Stomach (tissue), 4 donors: ENCODE measurements at regions not wholly inside any gene's neighbourhood (a gene's known extent, or its start where the extent isn't known, plus 50 kb on each side); places are given as distances from the start of the nearest gene placed in this dataset.

Experiments used
- POLR2A ChIP-seq, 4 donors: fragments of 450-650 bp; IDR thresholded peaks; one replicate each; pipeline ENCODE4 v1.6.1; 2016; ENCODE audit warnings: antibody characterized with exemption in 4 of 4, control low read depth in 2 of 4, mild to moderate bottlenecking in 1 of 4, moderate library complexity in 1 of 4
- TF ChIP-seq, protein P1 (sequence below), 7 experiments: fragments of 450-650 bp in 4 of 7; fragments of 200-600 bp in 3 of 7; sonication (generic) in 3 of 7; IDR thresholded peaks; one replicate each; pipeline ENCODE4 v1.5.1; 2016 to 2019; ENCODE audit warnings: antibody characterized with exemption in 7 of 7, control low read depth in 2 of 7, mild to moderate bottlenecking in 1 of 7

DNA sequence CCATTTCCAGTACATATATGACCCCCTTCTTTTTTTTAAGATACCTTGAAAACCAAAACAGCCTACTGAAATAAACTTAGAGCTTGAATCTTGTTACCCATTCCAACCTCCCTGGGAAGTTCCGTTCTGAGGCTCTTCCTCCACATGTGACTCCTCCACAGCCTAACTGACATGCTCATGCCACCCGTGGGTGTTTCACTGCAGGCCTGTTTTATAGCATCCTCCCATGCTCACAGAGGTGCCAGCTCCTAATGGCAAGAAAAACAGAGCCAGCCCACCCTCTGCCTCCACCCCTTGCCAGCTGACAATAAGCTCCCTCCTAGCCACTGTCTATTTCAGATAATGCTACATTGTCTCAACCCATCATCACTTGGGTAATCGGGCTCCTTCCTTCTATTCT lies 97.6 kb upstream of the E2F8 start:
- no peak for TF ChIP-seq POLR2A (IDR thresholded peaks at IDR 0.05)
- TF ChIP-seq, protein P1, sequence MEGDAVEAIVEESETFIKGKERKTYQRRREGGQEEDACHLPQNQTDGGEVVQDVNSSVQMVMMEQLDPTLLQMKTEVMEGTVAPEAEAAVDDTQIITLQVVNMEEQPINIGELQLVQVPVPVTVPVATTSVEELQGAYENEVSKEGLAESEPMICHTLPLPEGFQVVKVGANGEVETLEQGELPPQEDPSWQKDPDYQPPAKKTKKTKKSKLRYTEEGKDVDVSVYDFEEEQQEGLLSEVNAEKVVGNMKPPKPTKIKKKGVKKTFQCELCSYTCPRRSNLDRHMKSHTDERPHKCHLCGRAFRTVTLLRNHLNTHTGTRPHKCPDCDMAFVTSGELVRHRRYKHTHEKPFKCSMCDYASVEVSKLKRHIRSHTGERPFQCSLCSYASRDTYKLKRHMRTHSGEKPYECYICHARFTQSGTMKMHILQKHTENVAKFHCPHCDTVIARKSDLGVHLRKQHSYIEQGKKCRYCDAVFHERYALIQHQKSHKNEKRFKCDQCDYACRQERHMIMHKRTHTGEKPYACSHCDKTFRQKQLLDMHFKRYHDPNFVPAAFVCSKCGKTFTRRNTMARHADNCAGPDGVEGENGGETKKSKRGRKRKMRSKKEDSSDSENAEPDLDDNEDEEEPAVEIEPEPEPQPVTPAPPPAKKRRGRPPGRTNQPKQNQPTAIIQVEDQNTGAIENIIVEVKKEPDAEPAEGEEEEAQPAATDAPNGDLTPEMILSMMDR (IDR thresholded peaks at IDR 0.05), result no peak
